ENCODE measurements at regions not wholly inside any gene's neighbourhood (a gene's known extent, or its start where the extent isn't known, plus 50 kb on each side); places are given as distances from the start of the nearest gene placed in this dataset.

GRCh38 chr16:81167851-81168250, 70.6 kb upstream of the BCO1 start:
- ChIA-PET POLR2A (no interaction called here), CTCF (no interaction called here)
- TF ChIP-seq, protein P1, sequence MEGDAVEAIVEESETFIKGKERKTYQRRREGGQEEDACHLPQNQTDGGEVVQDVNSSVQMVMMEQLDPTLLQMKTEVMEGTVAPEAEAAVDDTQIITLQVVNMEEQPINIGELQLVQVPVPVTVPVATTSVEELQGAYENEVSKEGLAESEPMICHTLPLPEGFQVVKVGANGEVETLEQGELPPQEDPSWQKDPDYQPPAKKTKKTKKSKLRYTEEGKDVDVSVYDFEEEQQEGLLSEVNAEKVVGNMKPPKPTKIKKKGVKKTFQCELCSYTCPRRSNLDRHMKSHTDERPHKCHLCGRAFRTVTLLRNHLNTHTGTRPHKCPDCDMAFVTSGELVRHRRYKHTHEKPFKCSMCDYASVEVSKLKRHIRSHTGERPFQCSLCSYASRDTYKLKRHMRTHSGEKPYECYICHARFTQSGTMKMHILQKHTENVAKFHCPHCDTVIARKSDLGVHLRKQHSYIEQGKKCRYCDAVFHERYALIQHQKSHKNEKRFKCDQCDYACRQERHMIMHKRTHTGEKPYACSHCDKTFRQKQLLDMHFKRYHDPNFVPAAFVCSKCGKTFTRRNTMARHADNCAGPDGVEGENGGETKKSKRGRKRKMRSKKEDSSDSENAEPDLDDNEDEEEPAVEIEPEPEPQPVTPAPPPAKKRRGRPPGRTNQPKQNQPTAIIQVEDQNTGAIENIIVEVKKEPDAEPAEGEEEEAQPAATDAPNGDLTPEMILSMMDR (IDR thresholded peaks at IDR 0.05; ENCODE audit: insufficient read depth in 1 of 2, low read depth in 1 of 2, low read length in 1 of 2, severe bottlenecking in 1 of 2, unreplicated experiment in 1 of 2), result no peak
- H3K36me3 Mint-ChIP-seq (ENCODE audit: insufficient read depth, unreplicated experiment), result no peaks in the 10 kb centered on the region
- no peak overlapping the region for H3K27ac Mint-ChIP-seq (ENCODE audit: unreplicated experiment)
- H3K9me3 Mint-ChIP-seq (ENCODE audit: unreplicated experiment), result no peaks in the 10 kb centered on the region
- H3K4me3 Mint-ChIP-seq (ENCODE audit: unreplicated experiment), result no peak overlapping the region
- H3K9me3 ChIP-seq, result no peaks in the 10 kb centered on the region
- BruUV-seq (replicated peaks), result no TSS peak
- no peaks in the 10 kb centered on the region for H3K27me3 Mint-ChIP-seq (ENCODE audit: insufficient read depth, unreplicated experiment)
- H3K27me3 ChIP-seq (replicated peaks; ENCODE audit: control insufficient read depth, insufficient read depth, low read length), result no peaks in the 10 kb centered on the region
- intact Hi-C loops (cut with micrococcal nuclease; ENCODE audit: unreplicated experiment), result no loop called here
- no peaks in the 10 kb centered on the region for H3K4me1 Mint-ChIP-seq (ENCODE audit: low read depth, unreplicated experiment)
- no peaks in the 10 kb centered on the region for H3K36me3 ChIP-seq (ENCODE audit: control insufficient read depth, insufficient read depth, low read length)
- DNase-seq, result no peak
- H3K4me3 ChIP-seq (ENCODE audit: low read depth, low read length), result no peak overlapping the region
- H3K4me1 ChIP-seq, result peaks cover 9% of the 10 kb centered on the region

GRCh38 chr16:81166417-81167300, 70.5 kb upstream of the GCSH start:
- Mint-ChIP-seq H3K4me1 (ENCODE audit: low read depth, unreplicated experiment) (no peaks in the 10 kb centered on the region), H3K4me3 (ENCODE audit: unreplicated experiment) (no peak overlapping the region), H3K9me3 (ENCODE audit: unreplicated experiment) (no peaks in the 10 kb centered on the region), H3K27ac (ENCODE audit: unreplicated experiment) (no peak overlapping the region), H3K27me3 (ENCODE audit: insufficient read depth, unreplicated experiment) (no peaks in the 10 kb centered on the region), H3K36me3 (ENCODE audit: insufficient read depth, unreplicated experiment) (no peaks in the 10 kb centered on the region)
- Histone ChIP-seq H3K4me3 (ENCODE audit: low read depth, low read length) (no peak overlapping the region), H3K36me3 (ENCODE audit: control insufficient read depth, insufficient read depth, low read length) (no peaks in the 10 kb centered on the region), H3K4me1 (peaks cover 9% of the 10 kb centered on the region), H3K27me3 (replicated peaks; ENCODE audit: control insufficient read depth, insufficient read depth, low read length) (no peaks in the 10 kb centered on the region), H3K9me3 (no peaks in the 10 kb centered on the region)
- DNase-seq, result no peak
- intact Hi-C loops (cut with micrococcal nuclease; ENCODE audit: unreplicated experiment), result no loop called here
- no TSS peak for BruUV-seq (replicated peaks)
- TF ChIP-seq, protein P1 (IDR thresholded peaks at IDR 0.05; ENCODE audit: insufficient read depth in 1 of 2, low read depth in 1 of 2, low read length in 1 of 2, severe bottlenecking in 1 of 2, unreplicated experiment in 1 of 2), result no peak
- POLR2A ChIA-PET, result no interaction called here
- CTCF ChIA-PET, result interaction anchor here (0.5 kb wide), 1 partner anchor 46 kb away, joined by 5 read pairs; no protein-coding TSS in a partner anchor

DNA sequence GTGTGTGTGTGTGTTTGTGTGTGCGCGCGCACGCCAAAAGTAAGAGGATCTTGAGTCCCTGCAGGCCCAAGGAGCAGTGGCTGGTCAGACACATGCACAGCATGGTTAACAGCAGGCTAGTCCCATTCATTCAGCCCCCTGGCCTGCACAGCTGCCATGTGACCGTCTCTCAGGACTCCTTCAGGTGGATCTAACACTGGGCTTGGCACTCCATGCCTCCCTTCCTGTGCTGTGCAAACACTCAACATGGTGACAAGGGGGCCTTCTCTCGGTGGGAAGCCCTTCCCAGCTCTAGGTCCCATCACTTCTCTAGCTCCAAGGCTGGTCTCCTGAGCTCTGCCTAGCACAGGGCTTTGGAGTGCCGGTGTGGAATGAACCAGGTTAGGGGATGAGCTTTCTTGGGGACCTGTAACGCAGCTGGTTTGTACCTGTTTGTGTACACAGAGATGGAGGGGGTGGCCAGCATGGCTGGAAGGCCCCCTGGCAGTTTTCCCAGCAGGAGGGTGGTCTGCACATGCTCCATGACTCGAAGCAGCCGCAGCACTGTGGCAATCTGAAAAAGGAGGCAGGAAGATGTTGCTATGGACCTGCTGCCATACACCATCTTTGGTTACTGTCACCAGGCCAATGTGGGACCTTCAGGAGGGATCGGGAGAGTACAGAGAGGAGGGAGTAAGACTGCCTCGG, 69.4 kb upstream of the GCSH start:
- Mint-ChIP-seq H3K27ac (ENCODE audit: unreplicated experiment) (no peak overlapping the region), H3K4me3 (ENCODE audit: unreplicated experiment) (no peak overlapping the region), H3K4me1 (ENCODE audit: low read depth, unreplicated experiment) (no peaks in the 10 kb centered on the region), H3K36me3 (ENCODE audit: insufficient read depth, unreplicated experiment) (no peaks in the 10 kb centered on the region), H3K27me3 (ENCODE audit: insufficient read depth, unreplicated experiment) (no peaks in the 10 kb centered on the region), H3K9me3 (ENCODE audit: unreplicated experiment) (no peaks in the 10 kb centered on the region)
- ChIA-PET POLR2A (interaction anchor here (0.5 kb wide), 1 partner anchor 279 kb away, joined by 7 read pairs; no protein-coding TSS in a partner anchor), CTCF (interaction anchor here (1.3 kb wide), 1 partner anchor 130 kb away, joined by 3 read pairs; the partner anchor contains the start of gene ATMIN)
- Histone ChIP-seq H3K9me3 (peaks cover 8% of the 10 kb centered on the region; the same call in 1 of the 2 replicates), H3K4me3 (ENCODE audit: low read depth, low read length) (no peak overlapping the region), H3K27me3 (replicated peaks; ENCODE audit: control insufficient read depth, insufficient read depth, low read length) (no peaks in the 10 kb centered on the region), H3K36me3 (ENCODE audit: control insufficient read depth, insufficient read depth, low read length) (no peaks in the 10 kb centered on the region), H3K4me1 (peaks cover 9% of the 10 kb centered on the region)
- no peak for DNase-seq
- TF ChIP-seq, protein P1 (IDR thresholded peaks at IDR 0.05; ENCODE audit: insufficient read depth in 1 of 2, low read depth in 1 of 2, low read length in 1 of 2, severe bottlenecking in 1 of 2, unreplicated experiment in 1 of 2), result no peak
- no TSS peak for BruUV-seq (replicated peaks)
- intact Hi-C loops (cut with micrococcal nuclease; ENCODE audit: unreplicated experiment), result no loop called here

All from Caco-2 (cell line).